DOHH2 (cell line): ENCODE measurements at regions not wholly inside any gene's neighbourhood (a gene's known extent, or its start where the extent isn't known, plus 50 kb on each side); places are given as distances from the start of the nearest gene placed in this dataset.

Experiments
- H3F3A ChIP-seq: fragments of 200-600 bp; sonication (generic), shearing (Covaris generic); 2 replicates; pipeline ENCODE4 v1.6.0; 2016; ENCODE audit warnings: antibody characterized with exemption, mild to moderate bottlenecking; ENCODE audit not compliant: control insufficient read depth, insufficient read depth
- H3K27ac ChIP-seq: fragments of 200-600 bp; sonication (generic); 2 replicates; pipeline ENCODE4 v1.5.1; 2014; ENCODE audit warnings: low read depth, mild to moderate bottlenecking, low read length, moderate library complexity
- H3K27me3 ChIP-seq: fragments of 200-600 bp; sonication (generic); 2 replicates; pipeline ENCODE4 v1.6.1; 2014; ENCODE audit warnings: mild to moderate bottlenecking, low read length, mixed read lengths; ENCODE audit not compliant: control insufficient read depth
- H3K36me3 ChIP-seq: fragments of 200-600 bp; sonication (generic); 2 replicates; pipeline ENCODE4 v1.6.1; 2014; ENCODE audit warnings: mild to moderate bottlenecking, low read length, moderate library complexity, mixed read lengths; ENCODE audit not compliant: control insufficient read depth
- H3K4me1 ChIP-seq: fragments of 200-600 bp; sonication (generic); 2 replicates; pipeline ENCODE4 v1.6.1; 2014; ENCODE audit warnings: mild to moderate bottlenecking, low read length, mixed read lengths; ENCODE audit not compliant: control insufficient read depth
- H3K4me2 ChIP-seq: fragments of 200-600 bp; sonication (generic); 2 replicates; pipeline ENCODE4 v1.6.0; 2014; ENCODE audit warnings: mild to moderate bottlenecking, low read length, moderate library complexity
- H3K4me3 ChIP-seq: fragments of 200-600 bp; sonication (generic); 2 replicates; pipeline ENCODE4 v1.5.1; 2014; ENCODE audit warnings: mild to moderate bottlenecking, low read length, mixed read lengths
- H3K79me2 ChIP-seq: fragments of 200-600 bp; sonication (generic); 2 replicates; pipeline ENCODE4 v1.6.1; 2014; ENCODE audit warnings: mild to moderate bottlenecking, low read length, mixed read lengths; ENCODE audit not compliant: control insufficient read depth
- H3K9me2 ChIP-seq: fragments of 200-600 bp; sonication (generic); replicated peaks from 2 replicates; pipeline ENCODE4 v1.6.1; 2014; ENCODE audit warnings: mild to moderate bottlenecking, low read length, mixed read lengths; ENCODE audit not compliant: control insufficient read depth
- H3K9me3 ChIP-seq: fragments of 200-600 bp; sonication (generic); 2 replicates; pipeline ENCODE4 v1.6.1; 2014; ENCODE audit warnings: antibody characterized with exemption, low read length, mixed read lengths; ENCODE audit not compliant: control insufficient read depth, insufficient read depth
- H4K20me1 ChIP-seq: fragments of 200-600 bp; sonication (generic); 2 replicates; pipeline ENCODE4 v1.6.0; 2014; ENCODE audit warnings: low read depth, mild to moderate bottlenecking, antibody characterized with exemption, low read length, moderate library complexity; ENCODE audit not compliant: control insufficient read depth, insufficient read depth
- CTCF ChIP-seq: fragments of 200-600 bp; sonication (generic); IDR thresholded peaks from one replicate; pipeline ENCODE4 v1.5.1; 2014; ENCODE audit warnings: antibody characterized with exemption, mild to moderate bottlenecking, low read depth, low read length; ENCODE audit not compliant: poor library complexity, severe bottlenecking
- EZH2phosphoT487 ChIP-seq: fragments of 200-600 bp; sonication (generic); IDR thresholded peaks from 2 replicates; pipeline ENCODE4 v1.6.1; 2017; ENCODE audit warnings: borderline replicate concordance, mild to moderate bottlenecking, antibody characterized with exemption, low read length, moderate library complexity, mixed read lengths

- Histone ChIP-seq H3F3A (no peaks in the 10 kb centered on the region), H3K9me3 (no peaks in the 10 kb centered on the region)
Measured at GRCh38 chr9:3768286-3768685, 242.5 kb upstream of the RFX3 start.

GRCh38 chr9:3762076-3762475, 236.3 kb upstream of the RFX3 start:
- H3K36me3 ChIP-seq: no peaks in the 10 kb centered on the region
- no peaks in the 10 kb centered on the region for H3K4me1 ChIP-seq
- H3K4me2 ChIP-seq: no peak overlapping the region
- no peaks in the 10 kb centered on the region for H3K79me2 ChIP-seq
- no peaks in the 10 kb centered on the region for H3K9me3 ChIP-seq
- peaks cover 5% of the 10 kb centered on the region for H3K27me3 ChIP-seq
- H3K4me3 ChIP-seq: no peak overlapping the region
- no peaks in the 10 kb centered on the region for H4K20me1 ChIP-seq
- no peak overlapping the region for H3K27ac ChIP-seq
- no peaks in the 10 kb centered on the region for H3F3A ChIP-seq
- TF ChIP-seq CTCF (no peak), EZH2phosphoT487 (no peak)
- H3K9me2 ChIP-seq: no peaks in the 10 kb centered on the region

More at GRCh38 chr9:3768286-3768685, 242.5 kb upstream of the RFX3 start:
- Histone ChIP-seq H3K79me2 (no peaks in the 10 kb centered on the region), H3K4me3 (no peak overlapping the region), H3K36me3 (no peaks in the 10 kb centered on the region), H3K27me3 (no peaks in the 10 kb centered on the region; the same call in 1 of the 2 replicates), H3K4me1 (no peaks in the 10 kb centered on the region), H3K27ac (no peak overlapping the region), H4K20me1 (no peaks in the 10 kb centered on the region), H3K9me2 (no peaks in the 10 kb centered on the region), H3K4me2 (no peak overlapping the region)
- TF ChIP-seq CTCF (no peak), EZH2phosphoT487 (no peak)

GRCh38 chr9:3760031-3760430, 234.2 kb upstream of the RFX3 start:
- no peak overlapping the region for H3K4me3 ChIP-seq
- no peaks in the 10 kb centered on the region for H3K4me1 ChIP-seq
- H3K27ac ChIP-seq: no peak overlapping the region
- H4K20me1 ChIP-seq: no peaks in the 10 kb centered on the region
- H3K36me3 ChIP-seq: no peaks in the 10 kb centered on the region
- no peak overlapping the region for H3K4me2 ChIP-seq
- TF ChIP-seq EZH2phosphoT487 (no peak), CTCF (no peak)
- no peaks in the 10 kb centered on the region for H3K9me3 ChIP-seq
- peaks cover 5% of the 10 kb centered on the region for H3K27me3 ChIP-seq
- no peaks in the 10 kb centered on the region for H3K79me2 ChIP-seq
- no peaks in the 10 kb centered on the region for H3F3A ChIP-seq
- no peaks in the 10 kb centered on the region for H3K9me2 ChIP-seq
